Esophagus muscularis mucosa (tissue), 3 donors: ENCODE measurements at regions not wholly inside any gene's neighbourhood (a gene's known extent, or its start where the extent isn't known, plus 50 kb on each side); places are given as distances from the start of the nearest gene placed in this dataset.

Experiments
- EP300 ChIP-seq: sonication (generic); formaldehyde crosslinking; IDR thresholded peaks from one replicate; pipeline ENCODE4 v1.6.1; 2017; ENCODE audit warnings: antibody characterized with exemption
- TF ChIP-seq, protein P1 (sequence below), 3 experiments: fragments of 200-600 bp in 2 of 3; fragments of 450-650 bp in 1 of 3; sonication (generic) in 2 of 3; IDR thresholded peaks; one replicate each; pipeline ENCODE4 v1.5.1; 2017 to 2019; ENCODE audit warnings: antibody characterized with exemption in 3 of 3, mild to moderate bottlenecking in 2 of 3, moderate library complexity in 1 of 3

DNA sequence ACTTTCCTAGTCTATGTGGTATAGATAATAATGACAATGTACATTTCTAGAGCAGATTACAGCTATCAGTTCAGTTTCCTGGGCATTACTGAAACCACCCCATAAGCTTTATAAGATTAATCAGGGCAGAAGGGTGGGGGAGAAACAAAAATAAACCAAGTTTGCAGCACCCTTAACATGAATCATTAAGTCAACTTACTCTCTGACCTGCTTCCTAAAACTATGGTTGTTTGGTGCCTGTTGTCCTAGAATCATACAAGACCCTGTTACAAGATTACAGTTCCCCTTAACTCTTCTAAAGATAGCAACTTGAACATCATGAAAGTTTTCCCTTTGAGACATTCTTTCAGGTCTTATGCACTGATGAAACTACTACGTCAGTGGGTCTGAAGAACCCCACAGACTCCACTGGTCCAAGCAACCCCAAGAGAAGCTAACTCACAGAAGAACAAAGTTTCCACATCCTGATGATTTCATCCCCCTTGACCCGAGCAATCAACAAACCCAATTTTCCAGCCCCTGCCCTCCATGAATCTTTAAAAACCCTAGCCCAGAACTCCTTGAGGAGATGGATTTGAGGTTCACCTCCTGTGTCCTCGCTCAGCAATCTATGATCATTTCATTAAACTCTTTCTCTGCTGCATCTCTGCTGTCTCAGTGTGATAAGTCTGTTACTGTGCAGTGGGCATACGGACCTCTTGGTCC lies 336.5 kb downstream of the FOXO1 start:
- no peak for TF ChIP-seq EP300
- TF ChIP-seq, protein P1, sequence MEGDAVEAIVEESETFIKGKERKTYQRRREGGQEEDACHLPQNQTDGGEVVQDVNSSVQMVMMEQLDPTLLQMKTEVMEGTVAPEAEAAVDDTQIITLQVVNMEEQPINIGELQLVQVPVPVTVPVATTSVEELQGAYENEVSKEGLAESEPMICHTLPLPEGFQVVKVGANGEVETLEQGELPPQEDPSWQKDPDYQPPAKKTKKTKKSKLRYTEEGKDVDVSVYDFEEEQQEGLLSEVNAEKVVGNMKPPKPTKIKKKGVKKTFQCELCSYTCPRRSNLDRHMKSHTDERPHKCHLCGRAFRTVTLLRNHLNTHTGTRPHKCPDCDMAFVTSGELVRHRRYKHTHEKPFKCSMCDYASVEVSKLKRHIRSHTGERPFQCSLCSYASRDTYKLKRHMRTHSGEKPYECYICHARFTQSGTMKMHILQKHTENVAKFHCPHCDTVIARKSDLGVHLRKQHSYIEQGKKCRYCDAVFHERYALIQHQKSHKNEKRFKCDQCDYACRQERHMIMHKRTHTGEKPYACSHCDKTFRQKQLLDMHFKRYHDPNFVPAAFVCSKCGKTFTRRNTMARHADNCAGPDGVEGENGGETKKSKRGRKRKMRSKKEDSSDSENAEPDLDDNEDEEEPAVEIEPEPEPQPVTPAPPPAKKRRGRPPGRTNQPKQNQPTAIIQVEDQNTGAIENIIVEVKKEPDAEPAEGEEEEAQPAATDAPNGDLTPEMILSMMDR (IDR thresholded peaks at IDR 0.05), result no peak
